IMR-90 (cell line): ENCODE measurements at regions not wholly inside any gene's neighbourhood (a gene's known extent, or its start where the extent isn't known, plus 50 kb on each side); places are given as distances from the start of the nearest gene placed in this dataset.

Source experiments
- ATAC-seq: fragments of 200-7000 bp; cut with Tn5 transposase; 2 replicates; pipeline ENCODE4 v1.9.1; 2020; ENCODE audit warnings: low read depth, mild to moderate bottlenecking, moderate library complexity
- BruUV-seq: library from RNA; stranded (reverse); fragments of 400-500 nt; replicated peaks from 2 replicates; lab custom pipeline; 2021; lab: Mats Ljungman, UMichigan
- CTCF ChIA-PET: fragments of 300-600 bp; formaldehyde crosslinking; extraction: SDS; loops from one replicate; lab custom pipeline; 2021; ENCODE audit warnings: antibody characterized with exemption; lab: Yijun Ruan, JAX
- POLR2A ChIA-PET: fragments of 300-600 bp; sonication (Branson Sonifier 250); formaldehyde crosslinking; loops from one replicate; lab custom pipeline; 2022; ENCODE audit warnings: antibody characterized with exemption; ENCODE audit not compliant: unreplicated experiment; lab: Charles Lee
- DNase-seq: peaks from one replicate; pipeline ENCODE4 v3.0.0; 2013
- H2AFZ ChIP-seq: replicated peaks from 2 replicates; pipeline ENCODE3; 2013; ENCODE audit warnings: low read length, mild to moderate bottlenecking; ENCODE audit not compliant: poor library complexity
- H2AK5ac ChIP-seq: 2 replicates; pipeline ENCODE4 v1.6.1; 2013; ENCODE audit warnings: low read depth, low read length, inconsistent platforms
- H2AK9ac ChIP-seq: replicated peaks from 2 replicates; pipeline ENCODE3; 2013; ENCODE audit warnings: mild to moderate bottlenecking, low read depth, low read length, moderate library complexity; ENCODE audit not compliant: poor library complexity
- H2BK120ac ChIP-seq: 2 replicates; pipeline ENCODE4 v1.6.1; 2013; ENCODE audit warnings: low read depth, low read length, inconsistent platforms
- H2BK15ac ChIP-seq: 3 replicates; pipeline ENCODE4 v1.6.1; 2013; ENCODE audit warnings: low read depth, low read length, inconsistent platforms
- H2BK20ac ChIP-seq: 2 replicates; pipeline ENCODE4 v1.6.1; 2013; ENCODE audit warnings: low read depth, mild to moderate bottlenecking, inconsistent platforms, low read length, moderate library complexity
- H2BK5ac ChIP-seq: 2 replicates; pipeline ENCODE4 v1.6.1; 2013; ENCODE audit warnings: mild to moderate bottlenecking, low read depth, low read length, inconsistent platforms; ENCODE audit not compliant: poor library complexity, severe bottlenecking
- H3K14ac ChIP-seq: replicated peaks from 2 replicates; pipeline ENCODE4 v1.6.1; 2013; ENCODE audit warnings: low read depth, low read length, inconsistent platforms
- H3K18ac ChIP-seq: 2 replicates; pipeline ENCODE4 v1.6.1; 2013; ENCODE audit warnings: low read depth, low read length, control low read depth
- H3K23ac ChIP-seq: 2 replicates; pipeline ENCODE4 v1.6.1; 2013; ENCODE audit warnings: low read depth, low read length, inconsistent platforms
- H3K27ac ChIP-seq: 2 replicates; pipeline ENCODE4 v1.5.1; 2013; ENCODE audit warnings: mild to moderate bottlenecking, control low read depth, low read length; ENCODE audit not compliant: insufficient read depth
- H3K27me3 ChIP-seq: 2 replicates; pipeline ENCODE4 v1.6.1; 2013; ENCODE audit warnings: low read length; ENCODE audit not compliant: control insufficient read depth, insufficient read depth
- H3K36me3 ChIP-seq: 2 replicates; pipeline ENCODE4 v1.6.1; 2013; ENCODE audit warnings: low read length, mixed read lengths; ENCODE audit not compliant: control insufficient read depth, insufficient read depth
- H3K4ac ChIP-seq: 2 replicates; pipeline ENCODE4 v1.6.1; 2013; ENCODE audit warnings: low read depth, low read length, inconsistent platforms
- H3K4me1 ChIP-seq: 2 replicates; pipeline ENCODE4 v1.6.1; 2013; ENCODE audit warnings: low read length, mixed read lengths; ENCODE audit not compliant: control insufficient read depth, insufficient read depth
- H3K4me2 ChIP-seq: 2 replicates; pipeline ENCODE4 v1.6.1; 2013; ENCODE audit warnings: low read depth, mild to moderate bottlenecking, control low read depth, low read length, moderate library complexity
- H3K4me3 ChIP-seq: 2 replicates; pipeline ENCODE4 v1.5.1; 2013; ENCODE audit warnings: low read depth, mild to moderate bottlenecking, control low read depth, low read length, moderate library complexity; ENCODE audit not compliant: insufficient read depth
- H3K56ac ChIP-seq: 2 replicates; pipeline ENCODE4 v1.6.1; 2013; ENCODE audit warnings: low read length, inconsistent platforms; ENCODE audit not compliant: insufficient read depth; ENCODE audit errors: extremely low read depth
- H3K79me1 ChIP-seq, 2 experiments: 2 replicates each; pipeline ENCODE4 v1.6.1; 2013; ENCODE audit warnings: low read length in 2 of 2, inconsistent platforms in 1 of 2, low read depth in 1 of 2
- H3K9ac ChIP-seq: 2 replicates; pipeline ENCODE4 v1.6.1; 2013; ENCODE audit warnings: low read depth, low read length, control low read depth
- H3K9me1 ChIP-seq: 2 replicates; pipeline ENCODE4 v1.6.1; 2013; ENCODE audit warnings: low read length, inconsistent platforms; ENCODE audit not compliant: insufficient read depth
- H3K9me3 ChIP-seq: 2 replicates; pipeline ENCODE4 v1.6.1; 2013; ENCODE audit warnings: low read length; ENCODE audit not compliant: control insufficient read depth, insufficient read depth
- H4K20me1 ChIP-seq: 2 replicates; pipeline ENCODE4 v1.6.1; 2013; ENCODE audit warnings: low read length, inconsistent platforms; ENCODE audit not compliant: insufficient read depth
- H4K5ac ChIP-seq: 2 replicates; pipeline ENCODE4 v1.6.1; 2013; ENCODE audit warnings: mild to moderate bottlenecking, low read depth, low read length, control low read depth
- H4K8ac ChIP-seq, 2 experiments: 2 replicates each; pipeline ENCODE4 v1.6.1; 2013; ENCODE audit warnings: low read depth in 2 of 2, low read length in 2 of 2, control low read depth in 1 of 2, inconsistent platforms in 1 of 2
- H4K91ac ChIP-seq: 2 replicates; pipeline ENCODE4 v1.6.1; 2013; ENCODE audit warnings: low read depth, low read length, inconsistent platforms; ENCODE audit not compliant: insufficient read depth
- BHLHE40 ChIP-seq: fragments of 150-350 bp; IDR thresholded peaks from 2 replicates; pipeline ENCODE4 v1.6.1; 2016; ENCODE audit warnings: mild to moderate bottlenecking, low read depth, low read length
- CEBPB ChIP-seq: IDR thresholded peaks from 2 replicates; pipeline ENCODE4 v1.6.1; 2012; ENCODE audit warnings: low read depth, low read length, improper control_type of control experiment
- CTCF ChIP-seq: conservative IDR thresholded peaks from 2 replicates; pipeline ENCODE4 v1.5.1; 2012; ENCODE audit warnings: mild to moderate bottlenecking, low read depth, low read length, improper control_type of control experiment
- MAZ ChIP-seq: IDR thresholded peaks from 2 replicates; pipeline ENCODE4 v1.6.1; 2012; ENCODE audit warnings: low read depth, mild to moderate bottlenecking, low read length, improper control_type of control experiment, moderate library complexity, borderline replicate concordance
- MXI1 ChIP-seq: IDR thresholded peaks from 2 replicates; pipeline ENCODE4 v1.6.1; 2012; ENCODE audit warnings: low read depth, mild to moderate bottlenecking, low read length, moderate library complexity, borderline replicate concordance
- POLR2A ChIP-seq: IDR thresholded peaks from 2 replicates; pipeline ENCODE4 v1.6.1; 2012; ENCODE audit warnings: mild to moderate bottlenecking, low read depth, low read length
- RAD21 ChIP-seq: IDR thresholded peaks from 2 replicates; pipeline ENCODE4 v1.6.1; 2012; ENCODE audit warnings: low read length, improper control_type of control experiment
- RCOR1 ChIP-seq: IDR thresholded peaks from 2 replicates; pipeline ENCODE4 v1.6.1; 2012; ENCODE audit warnings: mild to moderate bottlenecking, low read length, improper control_type of control experiment; ENCODE audit not compliant: insufficient replicate concordance
- RFX5 ChIP-seq: IDR thresholded peaks from 2 replicates; pipeline ENCODE4 v1.8.0; 2012; ENCODE audit warnings: low read depth, mild to moderate bottlenecking, low read length, moderate library complexity
- WGBS, 2 experiments: methylation state at CpG; one replicate each; pipeline versions ENCODE4 v1.1.5 to v1.1.7; 2013; ENCODE audit warnings: missing lambda C conversion rate in 2 of 2; ENCODE audit not compliant: insufficient read length in 1 of 2; ENCODE audit errors: extremely low coverage in 2 of 2; 5-methylcytosine and 5-hydroxymethylcytosine counted together
- dilution Hi-C: fragments of 300-500 bp; cut with HindIII; formaldehyde crosslinking; loops from one replicate; pipeline ENCODE4 v1.14.3; 2018; ENCODE audit warnings: low sequenced_read_pairs; ENCODE audit not compliant: unreplicated experiment
- in situ Hi-C: fragments of 300-500 bp; cut with MboI; formaldehyde crosslinking; loops from 3 replicates; pipeline ENCODE4 v1.14.3; 2019; ENCODE audit warnings: low sequenced_read_pairs, inconsistent platforms, mixed read lengths
- intact Hi-C: fragments of 100-400 bp; cut with micrococcal nuclease; formaldehyde crosslinking; loops from 2 replicates; pipeline ENCODE4 v1.10.0; 2022
- TF ChIP-seq, protein P1 (sequence below): fragments of 150-350 bp; IDR thresholded peaks from 2 replicates; pipeline ENCODE4 v1.6.1; 2016; ENCODE audit warnings: low read depth, mild to moderate bottlenecking, low read length, moderate library complexity, borderline replicate concordance
- TF ChIP-seq, protein P2 (sequence below): fragments of 150-350 bp; IDR thresholded peaks from 2 replicates; pipeline ENCODE4 v1.6.1; 2017; ENCODE audit warnings: mild to moderate bottlenecking, antibody characterized with exemption, low read length, low read depth

DNA sequence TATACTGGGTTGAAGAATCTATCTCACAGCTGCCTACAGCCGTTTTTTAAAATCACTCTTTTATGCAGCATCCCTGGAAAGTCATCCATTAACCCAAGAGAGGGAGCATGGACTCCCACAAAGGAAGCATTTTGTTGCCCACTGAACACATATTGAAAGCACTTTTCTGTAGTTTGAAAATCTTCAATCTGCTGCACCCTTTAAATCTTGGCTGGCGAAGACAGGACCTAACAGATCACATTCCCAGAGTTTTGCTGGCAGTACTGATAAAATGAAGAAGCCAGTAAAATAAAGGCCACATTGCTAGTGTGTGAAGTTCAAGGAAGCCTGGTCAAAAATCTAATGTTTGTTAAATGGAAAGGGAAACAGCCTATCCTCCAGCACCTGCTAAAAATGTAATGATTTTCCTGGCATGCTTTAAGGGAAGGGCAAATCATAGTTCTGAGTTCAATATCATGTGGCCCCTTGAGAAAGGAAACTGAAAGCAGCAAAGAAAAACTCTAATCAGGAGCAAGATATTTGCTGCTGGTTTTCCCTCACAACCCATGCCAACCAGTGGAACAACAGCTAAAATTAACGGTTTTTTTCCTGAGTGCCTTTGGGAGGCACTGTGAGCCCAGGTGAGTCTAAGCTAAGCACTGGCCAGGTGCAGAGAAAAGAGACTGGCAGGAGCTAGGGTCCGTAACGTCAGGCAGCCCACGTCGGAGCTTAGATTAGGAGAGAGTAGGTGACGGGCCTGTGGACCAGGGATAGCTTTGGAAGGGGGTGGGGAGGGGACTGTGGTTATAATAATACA is 97.9 kb upstream of the PALS2 start:
- in situ Hi-C loops: no loop called here

More for the DNA sequence above, 97.9 kb upstream of the PALS2 start:
- no CpG with 5 or more reads among the region's 8 CpGs for WGBS, 2 experiments
- no peak overlapping the region for H3K23ac ChIP-seq
- no peak overlapping the region for H3K18ac ChIP-seq
- no peak overlapping the region for H4K8ac ChIP-seq
- no peaks in the 10 kb centered on the region for H4K20me1 ChIP-seq
- H3K9me1 ChIP-seq: no peaks in the 10 kb centered on the region
- ChIA-PET CTCF (no interaction called here), POLR2A (no interaction called here)
- no peak overlapping the region for H2AK9ac ChIP-seq
- no peak overlapping the region for H2BK120ac ChIP-seq
- H2BK15ac ChIP-seq: no peak overlapping the region
- H2BK20ac ChIP-seq: no peak overlapping the region
- peaks cover 12% of the 10 kb centered on the region for H3K4me1 ChIP-seq
- no peak for ATAC-seq
- no TSS peak for BruUV-seq
- no peak overlapping the region for H3K4ac ChIP-seq
- H3K14ac ChIP-seq: no peak overlapping the region
- no peak overlapping the region for H3K27ac ChIP-seq
- no peaks in the 10 kb centered on the region for H3K36me3 ChIP-seq
- H4K5ac ChIP-seq: no peak overlapping the region
- intact Hi-C loops: no loop called here
- H3K4me3 ChIP-seq: no peak overlapping the region
- H3K9me3 ChIP-seq: no peaks in the 10 kb centered on the region
- H2AFZ ChIP-seq: no peak overlapping the region
- H2AK5ac ChIP-seq: no peak overlapping the region
- no peak overlapping the region for H4K91ac ChIP-seq
- DNase-seq: no peak
- TF ChIP-seq BHLHE40: no peak
- no peak for TF ChIP-seq MAZ
- TF ChIP-seq POLR2A: no peak
- no peak for TF ChIP-seq RCOR1
- TF ChIP-seq CTCF: no peak
- no peak for TF ChIP-seq RAD21
- TF ChIP-seq, protein P1, sequence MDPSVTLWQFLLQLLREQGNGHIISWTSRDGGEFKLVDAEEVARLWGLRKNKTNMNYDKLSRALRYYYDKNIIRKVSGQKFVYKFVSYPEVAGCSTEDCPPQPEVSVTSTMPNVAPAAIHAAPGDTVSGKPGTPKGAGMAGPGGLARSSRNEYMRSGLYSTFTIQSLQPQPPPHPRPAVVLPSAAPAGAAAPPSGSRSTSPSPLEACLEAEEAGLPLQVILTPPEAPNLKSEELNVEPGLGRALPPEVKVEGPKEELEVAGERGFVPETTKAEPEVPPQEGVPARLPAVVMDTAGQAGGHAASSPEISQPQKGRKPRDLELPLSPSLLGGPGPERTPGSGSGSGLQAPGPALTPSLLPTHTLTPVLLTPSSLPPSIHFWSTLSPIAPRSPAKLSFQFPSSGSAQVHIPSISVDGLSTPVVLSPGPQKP: no peak
- TF ChIP-seq RFX5: no peak
- no peak for TF ChIP-seq MXI1
- TF ChIP-seq, protein P2, sequence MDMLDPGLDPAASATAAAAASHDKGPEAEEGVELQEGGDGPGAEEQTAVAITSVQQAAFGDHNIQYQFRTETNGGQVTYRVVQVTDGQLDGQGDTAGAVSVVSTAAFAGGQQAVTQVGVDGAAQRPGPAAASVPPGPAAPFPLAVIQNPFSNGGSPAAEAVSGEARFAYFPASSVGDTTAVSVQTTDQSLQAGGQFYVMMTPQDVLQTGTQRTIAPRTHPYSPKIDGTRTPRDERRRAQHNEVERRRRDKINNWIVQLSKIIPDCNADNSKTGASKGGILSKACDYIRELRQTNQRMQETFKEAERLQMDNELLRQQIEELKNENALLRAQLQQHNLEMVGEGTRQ: no peak
- no peak for TF ChIP-seq CEBPB
- no peak overlapping the region for H3K56ac ChIP-seq
- H3K4me2 ChIP-seq: no peak overlapping the region
- no peak overlapping the region for H3K9ac ChIP-seq
- no peaks in the 10 kb centered on the region for H3K79me1 ChIP-seq
- H2BK5ac ChIP-seq: no peak overlapping the region
- dilution Hi-C loops: no loop called here
- H3K27me3 ChIP-seq: no peaks in the 10 kb centered on the region
